GM12892 (cell line): ENCODE measurements at regions not wholly inside any gene's neighbourhood (a gene's known extent, or its start where the extent isn't known, plus 50 kb on each side); places are given as distances from the start of the nearest gene placed in this dataset.

Source experiments
- POLR2A ChIP-seq: IDR thresholded peaks from 2 replicates; pipeline ENCODE4 v1.6.1; 2011; ENCODE audit warnings: low read depth, low read length, control low read depth
- POLR2AphosphoS5 ChIP-seq: IDR thresholded peaks from 2 replicates; pipeline ENCODE4 v1.6.1; 2011; ENCODE audit warnings: low read depth, low read length, control low read depth
- TAF1 ChIP-seq: IDR thresholded peaks from 2 replicates; pipeline ENCODE4 v1.6.1; 2011; ENCODE audit warnings: low read depth, mild to moderate bottlenecking, control low read depth, low read length, borderline replicate concordance

- no peak for TF ChIP-seq POLR2A
- no peak for TF ChIP-seq POLR2AphosphoS5
- TF ChIP-seq TAF1 = no peak
These were observed 238.1 kb upstream of the HS3ST5 start for GRCh38 chr6:114580882-114581281.
